ENCODE measurements at regions not wholly inside any gene's neighbourhood (a gene's known extent, or its start where the extent isn't known, plus 50 kb on each side); places are given as distances from the start of the nearest gene placed in this dataset.

DNA sequence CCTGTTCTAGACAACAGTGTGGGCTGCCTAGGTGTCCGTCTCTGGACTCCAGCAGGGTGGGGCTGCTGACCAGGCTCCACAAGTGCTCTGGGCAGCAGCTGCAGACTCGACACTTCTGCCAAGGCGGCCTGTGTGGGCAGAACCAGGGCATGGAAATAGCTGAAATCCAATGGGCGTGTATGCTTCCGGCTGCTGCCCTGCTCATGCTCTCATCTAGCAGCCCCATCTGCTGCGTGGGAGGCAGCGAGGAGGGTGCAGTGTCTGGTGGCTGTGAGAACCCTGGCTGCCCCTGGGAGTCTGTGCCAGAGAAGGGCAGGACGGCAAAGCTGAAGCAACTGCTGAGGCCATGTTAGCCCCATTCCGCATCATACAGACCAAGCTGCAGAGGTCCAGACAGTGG is 174.9 kb downstream of the SOX11 start:
- H3K4me3 ChIP-seq (ENCODE audit: insufficient read depth, low read depth, low read length, poor library complexity, severe bottlenecking), result no peak overlapping the region
- no peak overlapping the region for H3K27ac ChIP-seq (ENCODE audit: insufficient read depth, low read length, poor library complexity, severe bottlenecking)
- no peaks in the 10 kb centered on the region for H3K27me3 ChIP-seq (replicated peaks; ENCODE audit: control insufficient read depth, insufficient read depth, low read length, poor library complexity, severe bottlenecking)
- H3K4me1 ChIP-seq (ENCODE audit: control insufficient read depth, insufficient read depth, low read length, poor library complexity, severe bottlenecking), result no peaks in the 10 kb centered on the region
- H3K36me3 ChIP-seq (ENCODE audit: control insufficient read depth, insufficient read depth, low read length), result no peaks in the 10 kb centered on the region
- DNase-seq, result no peak
- no peaks in the 10 kb centered on the region for H3K9me3 ChIP-seq (ENCODE audit: control insufficient read depth, low read length)

DNA sequence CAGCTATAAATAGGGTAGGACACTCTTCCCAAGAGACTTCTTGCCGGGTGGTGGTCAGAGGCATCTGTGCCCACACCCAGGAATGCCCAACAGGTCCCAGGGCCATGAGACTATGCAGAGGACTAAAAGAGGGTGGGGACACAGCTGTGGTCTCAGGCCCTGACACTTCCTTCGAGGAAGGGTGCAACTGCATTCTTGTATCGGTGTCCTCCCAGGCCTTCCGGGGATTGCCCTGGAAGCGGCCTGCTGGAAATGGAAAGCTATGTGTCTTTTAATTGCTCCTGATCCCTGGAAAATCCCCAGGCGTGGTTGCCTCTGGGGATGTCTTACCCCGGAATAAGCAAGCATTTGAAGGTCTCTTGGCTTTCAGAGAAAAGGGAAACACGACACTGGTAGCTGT is 176.7 kb downstream of the SOX11 start:
- DNase-seq, result no peak
- H3K27me3 ChIP-seq (replicated peaks; ENCODE audit: control insufficient read depth, insufficient read depth, low read length, poor library complexity, severe bottlenecking), result no peaks in the 10 kb centered on the region
- H3K4me1 ChIP-seq (ENCODE audit: control insufficient read depth, insufficient read depth, low read length, poor library complexity, severe bottlenecking), result no peaks in the 10 kb centered on the region
- no peak overlapping the region for H3K27ac ChIP-seq (ENCODE audit: insufficient read depth, low read length, poor library complexity, severe bottlenecking)
- H3K36me3 ChIP-seq (ENCODE audit: control insufficient read depth, insufficient read depth, low read length), result no peaks in the 10 kb centered on the region
- H3K9me3 ChIP-seq (ENCODE audit: control insufficient read depth, low read length), result no peaks in the 10 kb centered on the region
- H3K4me3 ChIP-seq (ENCODE audit: insufficient read depth, low read depth, low read length, poor library complexity, severe bottlenecking), result no peak overlapping the region

DNA sequence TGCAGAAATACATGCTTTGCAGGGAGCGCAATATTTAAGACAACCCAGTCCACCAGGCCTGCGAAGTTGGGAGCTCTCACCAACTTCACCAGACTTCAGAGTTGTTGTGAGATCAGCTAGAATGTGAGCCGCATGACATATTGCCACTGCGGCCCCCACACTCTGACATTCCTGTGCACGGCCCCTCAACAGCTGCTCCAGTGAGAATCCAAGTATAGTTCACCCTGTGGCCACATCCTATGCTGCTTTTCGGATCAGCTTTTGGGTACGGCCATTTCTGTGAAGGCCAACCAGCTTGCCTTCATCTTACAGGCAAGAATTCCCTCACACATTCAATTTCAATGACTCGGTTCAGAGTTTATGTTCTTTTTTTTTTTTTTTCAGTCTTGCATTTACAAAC is 177.8 kb downstream of the SOX11 start:
- Histone ChIP-seq H3K9me3 (ENCODE audit: control insufficient read depth, low read length) (no peaks in the 10 kb centered on the region), H3K4me1 (ENCODE audit: control insufficient read depth, insufficient read depth, low read length, poor library complexity, severe bottlenecking) (no peaks in the 10 kb centered on the region), H3K27ac (ENCODE audit: insufficient read depth, low read length, poor library complexity, severe bottlenecking) (no peak overlapping the region), H3K4me3 (ENCODE audit: insufficient read depth, low read depth, low read length, poor library complexity, severe bottlenecking) (no peak overlapping the region), H3K36me3 (ENCODE audit: control insufficient read depth, insufficient read depth, low read length) (no peaks in the 10 kb centered on the region), H3K27me3 (replicated peaks; ENCODE audit: control insufficient read depth, insufficient read depth, low read length, poor library complexity, severe bottlenecking) (no peaks in the 10 kb centered on the region)
- DNase-seq, result no peak

DNA sequence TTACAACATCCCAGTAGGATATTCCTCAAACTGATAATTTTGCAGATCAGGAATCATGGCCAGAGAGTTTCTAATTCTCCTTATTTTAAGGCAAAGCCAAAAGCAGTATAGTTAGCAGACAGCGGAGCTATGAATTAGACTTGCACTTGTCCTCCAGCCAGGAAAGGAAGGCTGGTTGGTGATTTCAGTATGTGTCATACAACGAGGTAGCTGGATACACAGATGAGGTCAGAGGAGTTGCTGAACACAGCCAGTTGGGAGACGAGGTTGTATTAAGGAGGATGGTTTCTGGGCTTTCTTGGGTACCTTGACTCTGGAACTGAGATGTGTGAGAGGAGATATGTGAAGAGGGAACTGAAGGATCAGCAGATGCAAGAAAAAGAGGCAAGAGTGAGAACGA is 185.2 kb downstream of the SOX11 start:
- H3K9me3 ChIP-seq (ENCODE audit: control insufficient read depth, low read length), result no peaks in the 10 kb centered on the region
- H3K4me3 ChIP-seq (ENCODE audit: insufficient read depth, low read depth, low read length, poor library complexity, severe bottlenecking), result no peak overlapping the region
- H3K27me3 ChIP-seq (replicated peaks; ENCODE audit: control insufficient read depth, insufficient read depth, low read length, poor library complexity, severe bottlenecking), result no peaks in the 10 kb centered on the region
- no peak for DNase-seq
- no peaks in the 10 kb centered on the region for H3K36me3 ChIP-seq (ENCODE audit: control insufficient read depth, insufficient read depth, low read length)
- H3K27ac ChIP-seq (ENCODE audit: insufficient read depth, low read length, poor library complexity, severe bottlenecking), result no peak overlapping the region
- H3K4me1 ChIP-seq (ENCODE audit: control insufficient read depth, insufficient read depth, low read length, poor library complexity, severe bottlenecking), result no peaks in the 10 kb centered on the region

DNA sequence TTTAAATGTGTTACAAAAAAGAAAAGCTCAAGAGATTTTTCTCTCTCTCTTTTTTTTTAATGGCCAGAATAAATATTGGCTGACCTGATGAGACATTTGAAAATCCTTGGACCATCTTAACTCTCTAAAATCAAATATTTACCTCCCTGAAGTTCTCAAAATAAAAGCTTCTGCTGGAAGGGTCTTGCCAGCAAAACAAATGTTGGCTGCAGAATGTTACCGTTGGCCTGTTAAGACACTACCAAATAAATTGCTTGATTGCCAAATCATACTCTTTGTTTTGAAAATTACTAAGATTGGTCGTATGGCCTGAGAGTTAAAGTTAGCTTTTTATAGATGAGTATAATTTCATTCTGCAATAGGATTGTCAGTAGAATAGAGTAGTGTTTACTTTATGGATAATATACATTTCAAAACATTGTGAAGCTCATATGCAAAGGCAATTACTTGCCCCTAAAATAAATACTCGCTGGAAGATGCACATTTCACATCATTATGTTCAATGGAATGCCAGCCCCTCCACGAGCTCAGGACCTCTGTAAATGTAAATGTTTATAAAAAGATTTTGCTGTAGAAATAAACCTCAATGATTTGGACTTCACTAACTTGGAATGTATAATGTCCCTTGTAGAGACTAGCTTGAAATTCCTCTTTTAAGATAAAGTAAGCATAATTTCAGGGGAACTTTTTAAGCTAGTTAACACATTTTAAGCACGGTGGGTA is 193.4 kb downstream of the SOX11 start:
- no peaks in the 10 kb centered on the region for H3K4me1 ChIP-seq (ENCODE audit: control insufficient read depth, insufficient read depth, low read length, poor library complexity, severe bottlenecking)
- no peaks in the 10 kb centered on the region for H3K36me3 ChIP-seq (ENCODE audit: control insufficient read depth, insufficient read depth, low read length)
- H3K27me3 ChIP-seq (replicated peaks; ENCODE audit: control insufficient read depth, insufficient read depth, low read length, poor library complexity, severe bottlenecking), result no peaks in the 10 kb centered on the region
- no peak overlapping the region for H3K4me3 ChIP-seq (ENCODE audit: insufficient read depth, low read depth, low read length, poor library complexity, severe bottlenecking)
- DNase-seq, result no peak
- H3K9me3 ChIP-seq (ENCODE audit: control insufficient read depth, low read length), result no peaks in the 10 kb centered on the region
- no peak overlapping the region for H3K27ac ChIP-seq (ENCODE audit: insufficient read depth, low read length, poor library complexity, severe bottlenecking)

DNA sequence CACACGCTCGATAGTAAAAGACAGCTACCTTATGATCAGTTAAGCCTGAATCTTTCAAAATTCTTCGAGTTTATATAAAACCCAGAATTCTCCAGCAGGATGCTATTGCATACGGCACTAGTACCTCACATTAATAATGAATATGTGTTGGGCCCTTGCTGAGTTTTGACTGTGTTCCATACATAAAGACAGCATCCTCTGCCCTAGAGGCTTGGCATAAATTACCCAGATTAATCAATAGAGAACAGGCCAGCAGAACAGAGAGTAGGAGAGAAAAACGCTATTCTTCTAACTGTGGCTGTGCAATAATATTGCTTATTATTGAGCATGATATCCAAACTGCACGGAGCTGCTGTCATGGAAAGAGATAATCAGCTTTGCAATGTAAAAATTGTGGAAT is 194.3 kb downstream of the SOX11 start:
- Histone ChIP-seq H3K9me3 (ENCODE audit: control insufficient read depth, low read length) (no peaks in the 10 kb centered on the region), H3K36me3 (ENCODE audit: control insufficient read depth, insufficient read depth, low read length) (no peaks in the 10 kb centered on the region), H3K27ac (ENCODE audit: insufficient read depth, low read length, poor library complexity, severe bottlenecking) (no peak overlapping the region), H3K27me3 (replicated peaks; ENCODE audit: control insufficient read depth, insufficient read depth, low read length, poor library complexity, severe bottlenecking) (no peaks in the 10 kb centered on the region), H3K4me1 (ENCODE audit: control insufficient read depth, insufficient read depth, low read length, poor library complexity, severe bottlenecking) (no peaks in the 10 kb centered on the region), H3K4me3 (ENCODE audit: insufficient read depth, low read depth, low read length, poor library complexity, severe bottlenecking) (no peak overlapping the region)
- no peak for DNase-seq

DNA sequence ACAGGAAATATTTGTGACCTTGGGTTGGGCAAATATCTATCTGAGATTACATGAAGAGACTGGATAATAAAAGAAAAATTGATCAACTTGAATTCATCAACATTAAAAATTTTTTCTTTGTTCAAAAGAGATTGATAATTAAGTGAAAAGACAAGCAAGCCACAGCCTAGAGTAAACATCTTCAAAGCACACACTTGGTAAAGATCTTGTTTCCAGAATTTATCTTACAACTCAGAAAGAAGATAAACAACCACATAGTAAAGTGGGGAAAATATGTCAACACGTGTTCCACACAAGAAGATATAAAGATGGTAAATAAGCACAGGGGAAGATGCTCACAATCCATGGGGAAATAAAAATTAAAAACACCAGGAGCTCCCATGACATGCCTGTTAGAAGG is 195.9 kb downstream of the SOX11 start:
- no peaks in the 10 kb centered on the region for H3K9me3 ChIP-seq (ENCODE audit: control insufficient read depth, low read length)
- no peak overlapping the region for H3K27ac ChIP-seq (ENCODE audit: insufficient read depth, low read length, poor library complexity, severe bottlenecking)
- H3K4me1 ChIP-seq (ENCODE audit: control insufficient read depth, insufficient read depth, low read length, poor library complexity, severe bottlenecking), result no peaks in the 10 kb centered on the region
- no peaks in the 10 kb centered on the region for H3K36me3 ChIP-seq (ENCODE audit: control insufficient read depth, insufficient read depth, low read length)
- no peaks in the 10 kb centered on the region for H3K27me3 ChIP-seq (replicated peaks; ENCODE audit: control insufficient read depth, insufficient read depth, low read length, poor library complexity, severe bottlenecking)
- no peak for DNase-seq
- no peak overlapping the region for H3K4me3 ChIP-seq (ENCODE audit: insufficient read depth, low read depth, low read length, poor library complexity, severe bottlenecking)

DNA sequence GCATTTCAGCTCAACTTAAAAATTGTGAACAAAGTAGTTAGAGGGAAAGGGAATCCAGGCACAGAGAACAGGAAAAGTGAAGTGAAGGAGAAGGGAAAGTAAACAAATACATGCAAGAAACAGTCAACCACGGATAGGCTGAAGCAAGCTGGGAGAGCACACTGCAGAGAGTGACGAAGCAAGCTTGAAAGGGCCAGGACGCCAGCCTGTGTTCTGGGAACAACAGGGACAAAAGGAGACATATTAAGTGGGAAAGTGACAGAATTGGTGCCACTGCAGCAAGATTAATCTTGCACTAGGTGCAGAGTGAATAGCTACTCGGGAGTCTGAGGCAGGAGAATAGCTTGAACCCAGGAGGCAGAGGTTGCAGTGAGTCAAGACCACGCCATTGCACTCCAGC is 197.3 kb downstream of the SOX11 start:
- Histone ChIP-seq H3K4me1 (ENCODE audit: control insufficient read depth, insufficient read depth, low read length, poor library complexity, severe bottlenecking) (no peaks in the 10 kb centered on the region), H3K4me3 (ENCODE audit: insufficient read depth, low read depth, low read length, poor library complexity, severe bottlenecking) (no peak overlapping the region), H3K27ac (ENCODE audit: insufficient read depth, low read length, poor library complexity, severe bottlenecking) (no peak overlapping the region), H3K36me3 (ENCODE audit: control insufficient read depth, insufficient read depth, low read length) (no peaks in the 10 kb centered on the region), H3K9me3 (ENCODE audit: control insufficient read depth, low read length) (no peaks in the 10 kb centered on the region), H3K27me3 (replicated peaks; ENCODE audit: control insufficient read depth, insufficient read depth, low read length, poor library complexity, severe bottlenecking) (no peaks in the 10 kb centered on the region)
- DNase-seq, result no peak

DNA sequence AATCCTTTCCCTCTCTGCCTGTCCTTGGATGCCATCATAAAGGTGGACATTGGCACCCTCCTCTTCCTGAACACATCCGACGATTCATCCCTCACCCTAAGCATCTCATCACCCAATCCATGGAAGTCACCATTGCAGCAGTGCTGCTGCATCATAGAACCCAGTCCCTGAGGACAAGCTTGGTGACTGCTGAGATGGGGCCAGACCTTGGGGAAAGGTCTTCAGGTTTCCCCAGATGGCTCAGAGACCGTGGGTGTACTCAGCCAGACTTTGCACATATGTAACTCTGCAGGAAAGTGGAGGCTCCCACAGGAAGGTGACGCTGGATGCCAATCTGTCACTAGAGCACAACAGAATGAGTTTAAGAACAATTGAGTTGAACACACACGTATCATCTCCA is 202.2 kb downstream of the SOX11 start:
- no peaks in the 10 kb centered on the region for H3K4me1 ChIP-seq (ENCODE audit: control insufficient read depth, insufficient read depth, low read length, poor library complexity, severe bottlenecking)
- H3K36me3 ChIP-seq (ENCODE audit: control insufficient read depth, insufficient read depth, low read length), result no peaks in the 10 kb centered on the region
- DNase-seq, result no peak
- no peaks in the 10 kb centered on the region for H3K9me3 ChIP-seq (ENCODE audit: control insufficient read depth, low read length)
- no peaks in the 10 kb centered on the region for H3K27me3 ChIP-seq (replicated peaks; ENCODE audit: control insufficient read depth, insufficient read depth, low read length, poor library complexity, severe bottlenecking)
- no peak overlapping the region for H3K27ac ChIP-seq (ENCODE audit: insufficient read depth, low read length, poor library complexity, severe bottlenecking)
- no peak overlapping the region for H3K4me3 ChIP-seq (ENCODE audit: insufficient read depth, low read depth, low read length, poor library complexity, severe bottlenecking)

DNA sequence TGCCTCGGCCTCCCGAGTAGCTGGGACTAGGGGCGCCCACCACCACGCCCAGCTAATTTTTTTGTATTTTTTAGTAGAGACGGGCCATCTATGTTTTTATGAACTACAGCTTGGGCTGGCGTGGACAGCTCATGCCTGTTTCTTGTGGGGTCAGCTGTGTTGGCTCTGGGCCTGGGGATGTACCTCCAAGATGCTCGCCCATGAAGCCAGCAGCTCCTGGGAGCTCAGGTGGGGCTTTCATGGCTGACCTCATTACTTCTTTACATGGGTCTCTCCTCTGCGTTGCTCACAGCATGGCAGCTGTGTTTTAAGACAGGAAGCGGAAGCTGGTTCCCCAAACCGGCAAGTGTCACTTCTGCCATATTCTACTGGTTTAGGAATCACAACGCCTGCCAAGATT is 203.1 kb downstream of the SOX11 start:
- H3K27ac ChIP-seq (ENCODE audit: insufficient read depth, low read length, poor library complexity, severe bottlenecking), result no peak overlapping the region
- DNase-seq, result no peak

More for the DNA sequence above, 203.1 kb downstream of the SOX11 start:
- Histone ChIP-seq H3K9me3 (ENCODE audit: control insufficient read depth, low read length) (no peaks in the 10 kb centered on the region), H3K4me3 (ENCODE audit: insufficient read depth, low read depth, low read length, poor library complexity, severe bottlenecking) (no peak overlapping the region), H3K4me1 (ENCODE audit: control insufficient read depth, insufficient read depth, low read length, poor library complexity, severe bottlenecking) (no peaks in the 10 kb centered on the region), H3K36me3 (ENCODE audit: control insufficient read depth, insufficient read depth, low read length) (no peaks in the 10 kb centered on the region), H3K27me3 (replicated peaks; ENCODE audit: control insufficient read depth, insufficient read depth, low read length, poor library complexity, severe bottlenecking) (no peaks in the 10 kb centered on the region)

All from effector memory CD4-positive, alpha-beta T cell (primary cell).